Adipocyte (in vitro differentiated cells): ENCODE measurements at regions not wholly inside any gene's neighbourhood (a gene's known extent, or its start where the extent isn't known, plus 50 kb on each side); places are given as distances from the start of the nearest gene placed in this dataset.

ENCODE experiments used
- DNase-seq: peaks from one replicate; pipeline ENCODE4 v3.0.0-alpha.2; 2015; ENCODE audit warnings: low read depth
- H3K27me3 ChIP-seq: replicated peaks from 2 replicates; pipeline ENCODE4 v1.7.0; 2013; ENCODE audit warnings: mild to moderate bottlenecking, low read length, moderate library complexity; ENCODE audit not compliant: control insufficient read depth, insufficient read depth
- H3K36me3 ChIP-seq: 2 replicates; pipeline ENCODE4 v1.7.0; 2013; ENCODE audit warnings: low read length, mild to moderate bottlenecking, moderate library complexity; ENCODE audit not compliant: control insufficient read depth, insufficient read depth, severe bottlenecking
- H3K4me1 ChIP-seq: 2 replicates; pipeline ENCODE4 v1.7.0; 2013; ENCODE audit warnings: mild to moderate bottlenecking, low read length, moderate library complexity; ENCODE audit not compliant: control insufficient read depth, insufficient read depth
- H3K4me3 ChIP-seq: 2 replicates; pipeline ENCODE4 v1.7.0; 2013; ENCODE audit warnings: mild to moderate bottlenecking, low read length, moderate library complexity
- H3K9ac ChIP-seq: 2 replicates; pipeline ENCODE4 v1.7.0; 2013; ENCODE audit warnings: mild to moderate bottlenecking, low read length, moderate library complexity
- H3K9me3 ChIP-seq: 2 replicates; pipeline ENCODE4 v1.7.0; 2013; ENCODE audit warnings: mild to moderate bottlenecking, low read length, moderate library complexity; ENCODE audit not compliant: control insufficient read depth

DNA sequence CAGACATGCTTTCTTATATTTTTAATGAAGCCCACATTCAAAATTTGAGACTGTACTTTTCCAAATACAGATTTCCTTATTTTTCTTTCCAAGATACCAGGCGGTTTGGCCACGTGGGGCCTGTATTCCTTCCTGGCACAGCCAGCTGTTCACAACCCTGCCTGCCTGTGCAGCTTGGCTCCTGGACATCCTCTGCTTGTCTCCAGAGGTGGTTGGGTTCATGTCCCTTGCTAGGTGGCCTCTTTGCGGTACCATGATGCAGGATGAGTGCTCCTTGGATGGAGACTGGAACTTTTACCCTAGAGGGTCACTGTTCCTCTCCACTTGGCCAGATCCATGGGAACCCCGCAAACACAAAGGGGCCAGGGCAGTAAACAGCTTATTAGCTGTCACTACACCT lies 297.5 kb upstream of the MSX2 start:
- no peak overlapping the region for H3K4me3 ChIP-seq

GRCh38 chr5:174427304-174427703 lies 297.1 kb upstream of the MSX2 start:
- H3K9ac ChIP-seq: no peak overlapping the region
- H3K9me3 ChIP-seq: no peaks in the 10 kb centered on the region
- DNase-seq: no peak
- H3K4me1 ChIP-seq: no peaks in the 10 kb centered on the region
- H3K36me3 ChIP-seq: no peaks in the 10 kb centered on the region
- H3K4me3 ChIP-seq: no peak overlapping the region
- peaks cover 7% of the 10 kb centered on the region for H3K27me3 ChIP-seq

More for the DNA sequence above, 297.5 kb upstream of the MSX2 start:
- Histone ChIP-seq H3K9me3 (no peaks in the 10 kb centered on the region), H3K9ac (no peak overlapping the region), H3K27me3 (peaks cover 5% of the 10 kb centered on the region), H3K4me1 (no peaks in the 10 kb centered on the region), H3K36me3 (no peaks in the 10 kb centered on the region)
- no peak for DNase-seq

DNA sequence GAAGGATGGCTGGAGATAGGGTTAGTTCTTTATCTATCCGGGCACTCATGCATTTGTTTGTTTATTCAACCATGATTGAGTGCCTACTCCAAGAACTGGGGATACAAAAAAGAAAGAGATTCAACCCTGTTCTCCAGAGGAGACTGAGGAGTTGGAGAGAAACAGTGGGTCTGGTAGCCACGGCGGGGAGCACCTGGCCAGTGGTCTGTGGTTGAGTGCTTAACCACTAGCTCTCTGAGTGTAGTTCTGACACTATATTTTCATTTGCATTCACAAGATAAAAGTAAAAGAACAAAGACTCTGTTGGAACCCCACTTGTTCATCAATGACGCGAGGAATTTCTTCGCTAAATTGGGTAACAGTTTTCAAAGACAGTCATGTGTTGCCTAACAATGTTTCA lies 295.5 kb upstream of the MSX2 start:
- Histone ChIP-seq H3K27me3 (peaks cover 15% of the 10 kb centered on the region), H3K9me3 (no peaks in the 10 kb centered on the region), H3K9ac (no peak overlapping the region), H3K4me3 (no peak overlapping the region), H3K36me3 (no peaks in the 10 kb centered on the region), H3K4me1 (no peaks in the 10 kb centered on the region)
- no peak for DNase-seq

DNA sequence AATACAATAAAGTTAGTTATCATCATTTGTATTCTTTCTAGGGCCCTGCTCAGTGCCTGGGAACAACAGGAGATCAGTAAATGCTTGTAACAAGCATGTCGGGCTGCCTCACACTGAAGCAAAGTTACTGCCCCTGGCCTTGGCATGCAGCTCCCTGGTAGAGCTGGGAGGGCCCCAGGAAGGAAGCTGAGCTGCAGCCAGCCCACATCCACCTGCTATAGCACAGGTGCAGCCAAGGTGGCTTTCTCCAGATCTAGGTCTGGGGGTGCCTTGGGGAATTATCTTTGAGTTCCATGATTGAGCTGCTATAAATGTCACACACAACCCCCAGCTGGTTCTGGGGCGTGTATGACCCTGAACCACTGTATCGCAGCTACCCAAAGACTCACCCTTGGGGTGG lies 293.4 kb upstream of the MSX2 start:
- DNase-seq: no peak
- Histone ChIP-seq H3K4me3 (no peak overlapping the region), H3K9ac (no peak overlapping the region), H3K4me1 (no peaks in the 10 kb centered on the region), H3K36me3 (no peaks in the 10 kb centered on the region), H3K9me3 (no peaks in the 10 kb centered on the region), H3K27me3 (peaks cover 18% of the 10 kb centered on the region)

GRCh38 chr5:174431504-174431903 lies 292.9 kb upstream of the MSX2 start:
- no peak for DNase-seq
- no peaks in the 10 kb centered on the region for H3K4me1 ChIP-seq
- no peaks in the 10 kb centered on the region for H3K9me3 ChIP-seq
- no peak overlapping the region for H3K4me3 ChIP-seq
- no peaks in the 10 kb centered on the region for H3K36me3 ChIP-seq
- H3K27me3 ChIP-seq: peaks cover 18% of the 10 kb centered on the region
- H3K9ac ChIP-seq: no peak overlapping the region

GRCh38 chr5:174433098-174433497 lies 291.3 kb upstream of the MSX2 start:
- Histone ChIP-seq H3K9me3 (no peaks in the 10 kb centered on the region), H3K4me3 (no peak overlapping the region), H3K27me3 (peaks cover 14% of the 10 kb centered on the region), H3K9ac (no peak overlapping the region), H3K36me3 (no peaks in the 10 kb centered on the region), H3K4me1 (no peaks in the 10 kb centered on the region)
- DNase-seq: no peak

GRCh38 chr5:174436750-174437149 lies 287.6 kb upstream of the MSX2 start:
- Histone ChIP-seq H3K4me3 (no peak overlapping the region), H3K9me3 (no peaks in the 10 kb centered on the region), H3K36me3 (no peaks in the 10 kb centered on the region), H3K9ac (no peak overlapping the region), H3K27me3 (peaks cover 14% of the 10 kb centered on the region), H3K4me1 (no peaks in the 10 kb centered on the region)
- DNase-seq: no peak

DNA sequence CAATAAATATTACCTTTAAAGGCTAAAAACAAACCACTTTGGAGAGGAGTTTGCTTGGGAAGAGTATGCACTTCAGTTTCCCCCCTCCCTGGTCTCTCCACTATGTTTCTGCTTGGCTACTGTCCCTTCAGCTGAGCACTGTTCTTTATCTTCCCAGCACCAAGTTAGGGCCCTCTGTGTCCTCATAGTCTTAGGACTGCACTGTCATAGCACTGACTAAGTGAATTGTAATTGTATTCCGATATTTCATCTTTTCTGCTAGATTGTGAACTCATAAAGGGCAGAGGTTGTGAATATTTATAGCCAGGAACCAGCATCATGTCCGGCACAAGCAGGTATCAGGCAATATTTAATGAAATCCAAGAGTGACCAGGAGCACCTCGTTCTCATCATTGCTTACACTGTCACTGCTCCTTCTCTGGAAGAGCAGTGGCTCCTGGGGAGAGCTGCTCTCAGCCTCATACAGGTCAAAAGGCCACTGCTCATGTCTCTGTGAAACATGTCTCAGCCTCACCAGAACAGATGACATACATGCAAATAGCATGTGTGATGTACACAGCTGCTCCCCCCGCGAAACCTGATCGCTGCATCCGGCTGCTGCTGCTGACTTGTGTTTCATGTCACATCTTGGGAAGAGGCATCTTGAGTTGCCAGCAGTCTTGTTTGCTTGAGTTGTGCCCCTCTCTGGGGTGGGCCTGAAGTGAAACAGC lies 279.7 kb upstream of the MSX2 start:
- H3K27me3 ChIP-seq: peaks cover 17% of the 10 kb centered on the region
- H3K4me3 ChIP-seq: no peak overlapping the region
- H3K9ac ChIP-seq: no peak overlapping the region
- H3K36me3 ChIP-seq: no peaks in the 10 kb centered on the region
- no peaks in the 10 kb centered on the region for H3K4me1 ChIP-seq
- no peak for DNase-seq
- H3K9me3 ChIP-seq: peaks cover 5% of the 10 kb centered on the region

- Histone ChIP-seq H3K4me3 (no peak overlapping the region), H3K9me3 (peaks cover 14% of the 10 kb centered on the region), H3K9ac (no peak overlapping the region), H3K27me3 (peaks cover 17% of the 10 kb centered on the region), H3K36me3 (no peaks in the 10 kb centered on the region), H3K4me1 (no peaks in the 10 kb centered on the region)
- DNase-seq: no peak
Measured at GRCh38 chr5:174446446-174446845, 277.9 kb upstream of the MSX2 start.

GRCh38 chr5:174446988-174447387 lies 277.4 kb upstream of the MSX2 start:
- Histone ChIP-seq H3K27me3 (peaks cover 17% of the 10 kb centered on the region), H3K4me3 (no peak overlapping the region)

GRCh38 chr5:174448041-174448440 lies 276.3 kb upstream of the MSX2 start:
- no peak overlapping the region for H3K4me3 ChIP-seq
- peaks cover 12% of the 10 kb centered on the region for H3K9me3 ChIP-seq

More at GRCh38 chr5:174446988-174447387, 277.4 kb upstream of the MSX2 start:
- Histone ChIP-seq H3K9ac (no peak overlapping the region), H3K36me3 (no peaks in the 10 kb centered on the region), H3K9me3 (peaks cover 14% of the 10 kb centered on the region), H3K4me1 (no peaks in the 10 kb centered on the region)
- no peak for DNase-seq

GRCh38 chr5:174448662-174449061 lies 275.7 kb upstream of the MSX2 start:
- DNase-seq: no peak
- Histone ChIP-seq H3K27me3 (peaks cover 17% of the 10 kb centered on the region), H3K4me1 (no peaks in the 10 kb centered on the region)

More at GRCh38 chr5:174448041-174448440, 276.3 kb upstream of the MSX2 start:
- no peaks in the 10 kb centered on the region for H3K36me3 ChIP-seq
- H3K4me1 ChIP-seq: no peaks in the 10 kb centered on the region
- no peak for DNase-seq
- H3K27me3 ChIP-seq: peaks cover 17% of the 10 kb centered on the region
- H3K9ac ChIP-seq: no peak overlapping the region

More at GRCh38 chr5:174448662-174449061, 275.7 kb upstream of the MSX2 start:
- Histone ChIP-seq H3K9ac (no peak overlapping the region), H3K4me3 (no peak overlapping the region), H3K9me3 (peaks cover 12% of the 10 kb centered on the region), H3K36me3 (no peaks in the 10 kb centered on the region)
